Keratinocyte (primary cell): ENCODE measurements at regions not wholly inside any gene's neighbourhood (a gene's known extent, or its start where the extent isn't known, plus 50 kb on each side); places are given as distances from the start of the nearest gene placed in this dataset.

Experiments
- DNase-seq: peaks from one replicate; pipeline ENCODE4 v3.0.0-alpha.2; 2011; ENCODE audit warnings: low read depth, missing footprints, low spot score
- FAIRE-seq: peaks from 2 replicates; lab custom pipeline; 2011; peaks lifted over from hg19 to GRCh38; lab: Jason Lieb, UNC
- H2AFZ ChIP-seq: 2 replicates; pipeline ENCODE4 v1.6.0; 2012; ENCODE audit warnings: low read length, control low read depth, inconsistent platforms; ENCODE audit not compliant: control insufficient read depth
- H3K27ac ChIP-seq: 2 replicates; pipeline ENCODE4 v1.5.1; 2011; ENCODE audit warnings: low read length; ENCODE audit not compliant: control insufficient read depth, insufficient read depth
- H3K27me3 ChIP-seq: 3 replicates; pipeline ENCODE4 v1.6.0; 2011; ENCODE audit warnings: low read length; ENCODE audit not compliant: control insufficient read depth, insufficient read depth; ENCODE audit errors: extremely low read depth
- H3K36me3 ChIP-seq, 2 experiments: 2 replicates in 1 of 2; 3 replicates in 1 of 2; pipeline ENCODE4 v1.5.1; 2011; ENCODE audit warnings: low read length in 2 of 2, mild to moderate bottlenecking in 1 of 2; ENCODE audit not compliant: control insufficient read depth in 2 of 2, insufficient read depth in 2 of 2; ENCODE audit errors: extremely low read depth in 1 of 2
- H3K4me1 ChIP-seq: 3 replicates; pipeline ENCODE4 v1.5.1; 2011; ENCODE audit warnings: low read length; ENCODE audit not compliant: control insufficient read depth, insufficient read depth; ENCODE audit errors: extremely low read depth
- H3K4me2 ChIP-seq: 3 replicates; pipeline ENCODE4 v1.6.0; 2011; ENCODE audit warnings: low read depth, low read length; ENCODE audit not compliant: control insufficient read depth, insufficient read depth; ENCODE audit errors: extremely low read depth
- H3K4me3 ChIP-seq, 3 experiments: fragments of 200-600 bp in 1 of 3; sonication (generic) in 1 of 3; 2 replicates in 2 of 3; 3 replicates in 1 of 3; pipeline ENCODE4 v1.5.1; 2011 to 2016; ENCODE audit warnings: low read length in 3 of 3, mild to moderate bottlenecking in 3 of 3, control low read depth in 2 of 3, inconsistent platforms in 1 of 3, low read depth in 1 of 3, mixed read lengths in 1 of 3, mixed run types in 1 of 3, moderate library complexity in 1 of 3; ENCODE audit not compliant: control insufficient read depth in 2 of 3, insufficient read depth in 2 of 3; ENCODE audit errors: extremely low read depth in 1 of 3
- H3K79me2 ChIP-seq: 2 replicates; pipeline ENCODE4 v1.6.0; 2012; ENCODE audit warnings: low read length; ENCODE audit not compliant: control insufficient read depth, insufficient read depth
- H3K9ac ChIP-seq: 3 replicates; pipeline ENCODE4 v1.6.0; 2011; ENCODE audit warnings: low read length; ENCODE audit not compliant: control insufficient read depth, insufficient read depth; ENCODE audit errors: extremely low read depth
- H3K9me1 ChIP-seq: 3 replicates; pipeline ENCODE4 v1.6.0; 2011; ENCODE audit warnings: low read length; ENCODE audit not compliant: control insufficient read depth, insufficient read depth; ENCODE audit errors: extremely low read depth
- H3K9me3 ChIP-seq: 2 replicates; pipeline ENCODE4 v1.5.1; 2012; ENCODE audit warnings: low read depth, low read length; ENCODE audit not compliant: control insufficient read depth
- H4K20me1 ChIP-seq: 3 replicates; pipeline ENCODE4 v1.6.0; 2011; ENCODE audit warnings: low read length; ENCODE audit not compliant: control insufficient read depth, insufficient read depth; ENCODE audit errors: extremely low read depth
- EZH2 ChIP-seq: IDR thresholded peaks from one replicate; pipeline ENCODE4 v1.6.1; 2012; ENCODE audit warnings: inconsistent platforms, mild to moderate bottlenecking, low read length, moderate library complexity
- dilution Hi-C: fragments of 300-500 bp; cut with MboI; formaldehyde crosslinking; loops from one replicate; pipeline ENCODE4 v1.7.0; 2020; ENCODE audit warnings: low sequenced_read_pairs; ENCODE audit not compliant: extremely low pct_ligation_motif_present
- TF ChIP-seq, protein P1 (sequence below), 3 experiments: IDR thresholded peaks in 1 of 3; conservative IDR thresholded peaks in 1 of 3; optimal IDR thresholded peaks in 1 of 3; 2 replicates in 2 of 3; 3 replicates in 1 of 3; pipeline versions ENCODE3 to v1.5.1; 2011; ENCODE audit warnings: low read length in 3 of 3, mild to moderate bottlenecking in 3 of 3, moderate library complexity in 2 of 3, control low read depth in 1 of 3, inconsistent platforms in 1 of 3; ENCODE audit not compliant: insufficient read depth in 2 of 3; ENCODE audit errors: extremely low read depth in 1 of 3

DNA sequence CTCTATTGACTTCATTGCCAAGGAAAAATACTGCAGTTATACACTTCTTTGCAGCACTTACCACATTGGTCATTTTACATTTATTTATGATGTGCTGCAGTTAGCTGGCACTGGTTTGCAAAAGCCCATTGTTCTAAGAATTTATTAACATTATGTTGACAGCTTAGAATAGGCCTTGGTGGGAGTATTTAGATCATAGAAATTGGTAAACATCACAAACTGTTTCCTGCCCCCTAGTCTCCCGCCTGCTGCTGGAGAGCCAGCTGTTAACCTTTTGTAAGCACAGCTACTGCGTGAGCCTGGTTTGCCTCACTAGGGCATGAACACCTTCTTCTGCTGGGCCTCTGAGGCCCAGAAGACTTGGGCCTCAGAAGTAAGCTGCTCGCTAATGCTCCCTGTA, 651.4 kb upstream of the GOT2 start:
- no peak overlapping the region for H2AFZ ChIP-seq
- H3K36me3 ChIP-seq: no peaks in the 10 kb centered on the region
- H3K9me3 ChIP-seq: no peaks in the 10 kb centered on the region
- no peaks in the 10 kb centered on the region for H4K20me1 ChIP-seq
- H3K4me3 ChIP-seq: no peak overlapping the region
- DNase-seq (no peak), FAIRE-seq (no peak)
- no peaks in the 10 kb centered on the region for H3K9me1 ChIP-seq
- no peaks in the 10 kb centered on the region for H3K79me2 ChIP-seq
- H3K4me1 ChIP-seq: no peaks in the 10 kb centered on the region
- dilution Hi-C loops: no loop called here
- no peaks in the 10 kb centered on the region for H3K27me3 ChIP-seq
- no peak overlapping the region for H3K9ac ChIP-seq
- H3K27ac ChIP-seq: no peak overlapping the region
- H3K4me2 ChIP-seq: no peak overlapping the region
- TF ChIP-seq EZH2: no peak
- TF ChIP-seq, protein P1, sequence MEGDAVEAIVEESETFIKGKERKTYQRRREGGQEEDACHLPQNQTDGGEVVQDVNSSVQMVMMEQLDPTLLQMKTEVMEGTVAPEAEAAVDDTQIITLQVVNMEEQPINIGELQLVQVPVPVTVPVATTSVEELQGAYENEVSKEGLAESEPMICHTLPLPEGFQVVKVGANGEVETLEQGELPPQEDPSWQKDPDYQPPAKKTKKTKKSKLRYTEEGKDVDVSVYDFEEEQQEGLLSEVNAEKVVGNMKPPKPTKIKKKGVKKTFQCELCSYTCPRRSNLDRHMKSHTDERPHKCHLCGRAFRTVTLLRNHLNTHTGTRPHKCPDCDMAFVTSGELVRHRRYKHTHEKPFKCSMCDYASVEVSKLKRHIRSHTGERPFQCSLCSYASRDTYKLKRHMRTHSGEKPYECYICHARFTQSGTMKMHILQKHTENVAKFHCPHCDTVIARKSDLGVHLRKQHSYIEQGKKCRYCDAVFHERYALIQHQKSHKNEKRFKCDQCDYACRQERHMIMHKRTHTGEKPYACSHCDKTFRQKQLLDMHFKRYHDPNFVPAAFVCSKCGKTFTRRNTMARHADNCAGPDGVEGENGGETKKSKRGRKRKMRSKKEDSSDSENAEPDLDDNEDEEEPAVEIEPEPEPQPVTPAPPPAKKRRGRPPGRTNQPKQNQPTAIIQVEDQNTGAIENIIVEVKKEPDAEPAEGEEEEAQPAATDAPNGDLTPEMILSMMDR (optimal IDR thresholded peaks at IDR 0.05 in 1 of 3, IDR thresholded peaks at IDR 0.05 in 1 of 3, conservative IDR thresholded peaks at IDR 0.05 in 1 of 3; ENCODE audit: extremely low read depth in 1 of 3, insufficient read depth in 2 of 3, low read length in 3 of 3): no peak

DNA sequence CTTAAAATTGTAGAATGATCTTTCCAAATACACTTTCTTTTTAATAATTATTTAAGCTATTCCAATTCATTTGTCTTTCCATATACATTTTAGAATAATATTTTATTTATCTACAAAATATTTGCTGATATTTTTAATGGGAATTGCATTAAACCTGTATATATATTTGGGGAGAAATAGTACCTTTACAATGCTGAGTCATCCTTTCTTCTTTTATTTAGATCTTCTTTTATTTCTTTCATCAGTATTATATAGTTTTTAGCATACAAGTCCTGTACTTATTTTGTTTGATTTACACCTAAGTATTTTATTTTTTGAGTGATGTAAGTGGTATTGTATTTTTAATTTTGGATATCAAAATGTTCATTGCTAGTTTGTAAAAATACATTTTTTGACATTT, 639.5 kb upstream of the GOT2 start:
- Histone ChIP-seq H3K4me3 (no peak overlapping the region), H3K79me2 (no peaks in the 10 kb centered on the region), H3K27ac (no peak overlapping the region), H2AFZ (no peak overlapping the region), H3K4me2 (no peak overlapping the region), H4K20me1 (no peaks in the 10 kb centered on the region), H3K9me1 (no peaks in the 10 kb centered on the region), H3K27me3 (no peaks in the 10 kb centered on the region), H3K36me3 (no peaks in the 10 kb centered on the region), H3K4me1 (no peaks in the 10 kb centered on the region), H3K9me3 (peaks cover 2% of the 10 kb centered on the region), H3K9ac (no peak overlapping the region)
- FAIRE-seq: no peak
- dilution Hi-C loops: no loop called here
- TF ChIP-seq, protein P1 (optimal IDR thresholded peaks at IDR 0.05 in 1 of 3, IDR thresholded peaks at IDR 0.05 in 1 of 3, conservative IDR thresholded peaks at IDR 0.05 in 1 of 3; ENCODE audit: extremely low read depth in 1 of 3, insufficient read depth in 2 of 3, low read length in 3 of 3): no peak
- no peak for TF ChIP-seq EZH2
- DNase-seq: no peak
